Colonic mucosa (tissue), 4 donors: ENCODE measurements at regions not wholly inside any gene's neighbourhood (a gene's known extent, or its start where the extent isn't known, plus 50 kb on each side); places are given as distances from the start of the nearest gene placed in this dataset.

Source experiments
- DNase-seq: peaks from one replicate; pipeline ENCODE4 v3.0.0-alpha.2; 2020
- H3K27ac ChIP-seq: fragments of 200-600 bp; one replicate; pipeline ENCODE4 v1.8.0; 2021
- H3K27me3 ChIP-seq: fragments of 200-600 bp; one replicate; pipeline ENCODE4 v1.8.0; 2021
- H3K36me3 ChIP-seq: fragments of 200-600 bp; one replicate; pipeline ENCODE4 v1.8.0; 2021
- H3K4me1 ChIP-seq: fragments of 200-600 bp; one replicate; pipeline ENCODE4 v1.8.0; 2021; ENCODE audit warnings: mild to moderate bottlenecking
- H3K4me3 ChIP-seq: fragments of 200-600 bp; one replicate; pipeline ENCODE4 v1.8.0; 2021
- H3K9ac ChIP-seq, 2 donors: one replicate each; pipeline ENCODE4 v1.7.0; 2013; ENCODE audit warnings: control low read depth in 2 of 2, low read depth in 2 of 2, low read length in 2 of 2
- H3K9me3 ChIP-seq: fragments of 200-600 bp; one replicate; pipeline ENCODE4 v1.8.0; 2021
- intact Hi-C: fragments of 100-400 bp; cut with DNase I; formaldehyde crosslinking; loops from one replicate; pipeline ENCODE4 v1.14.1; 2022
- TF ChIP-seq, protein P1 (sequence below): fragments of 200-600 bp; IDR thresholded peaks from one replicate; pipeline ENCODE4 v1.8.0; 2022; ENCODE audit warnings: antibody characterized with exemption, mild to moderate bottlenecking
- donor health status: healthy.
- donor health status: DM: no; HTN: no; CAD: no.
- donor health status: DM: no; HTN: no; CAD: no.

DNA sequence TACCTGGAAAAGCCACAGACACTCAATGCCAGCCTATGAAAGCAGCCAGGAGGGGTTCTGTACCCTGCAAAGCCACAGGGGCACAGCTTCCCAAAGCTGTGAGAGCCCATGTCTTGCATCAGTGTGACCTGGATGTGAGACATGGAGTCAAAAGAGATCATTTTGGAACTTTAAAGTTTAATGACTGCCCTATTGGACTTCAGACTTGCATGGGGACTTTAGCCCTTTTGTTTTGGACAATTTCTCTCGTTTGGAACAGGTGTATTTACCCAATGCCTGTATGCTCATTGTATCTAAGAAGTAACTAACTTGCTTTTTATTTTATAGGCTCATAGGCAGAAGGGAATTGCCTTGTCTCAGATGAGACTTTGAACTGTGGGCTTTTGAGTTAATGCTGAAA is 244.9 kb upstream of the TYRP1 start:
- Histone ChIP-seq H3K4me3 (no peak overlapping the region), H3K27ac (no peak overlapping the region), H3K27me3 (no peaks in the 10 kb centered on the region), H3K36me3 (no peaks in the 10 kb centered on the region), H3K9ac (no peak overlapping the region), H3K9me3 (no peaks in the 10 kb centered on the region), H3K4me1 (no peaks in the 10 kb centered on the region)
- DNase-seq = no peak
- TF ChIP-seq, protein P1, sequence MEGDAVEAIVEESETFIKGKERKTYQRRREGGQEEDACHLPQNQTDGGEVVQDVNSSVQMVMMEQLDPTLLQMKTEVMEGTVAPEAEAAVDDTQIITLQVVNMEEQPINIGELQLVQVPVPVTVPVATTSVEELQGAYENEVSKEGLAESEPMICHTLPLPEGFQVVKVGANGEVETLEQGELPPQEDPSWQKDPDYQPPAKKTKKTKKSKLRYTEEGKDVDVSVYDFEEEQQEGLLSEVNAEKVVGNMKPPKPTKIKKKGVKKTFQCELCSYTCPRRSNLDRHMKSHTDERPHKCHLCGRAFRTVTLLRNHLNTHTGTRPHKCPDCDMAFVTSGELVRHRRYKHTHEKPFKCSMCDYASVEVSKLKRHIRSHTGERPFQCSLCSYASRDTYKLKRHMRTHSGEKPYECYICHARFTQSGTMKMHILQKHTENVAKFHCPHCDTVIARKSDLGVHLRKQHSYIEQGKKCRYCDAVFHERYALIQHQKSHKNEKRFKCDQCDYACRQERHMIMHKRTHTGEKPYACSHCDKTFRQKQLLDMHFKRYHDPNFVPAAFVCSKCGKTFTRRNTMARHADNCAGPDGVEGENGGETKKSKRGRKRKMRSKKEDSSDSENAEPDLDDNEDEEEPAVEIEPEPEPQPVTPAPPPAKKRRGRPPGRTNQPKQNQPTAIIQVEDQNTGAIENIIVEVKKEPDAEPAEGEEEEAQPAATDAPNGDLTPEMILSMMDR = no peak
- intact Hi-C loops = no loop called here

- H3K9ac ChIP-seq = no peak overlapping the region
- H3K36me3 ChIP-seq = no peaks in the 10 kb centered on the region
- no peaks in the 10 kb centered on the region for H3K4me1 ChIP-seq
- no peak for DNase-seq
- no peaks in the 10 kb centered on the region for H3K27me3 ChIP-seq
- intact Hi-C loops = no loop called here
- no peak overlapping the region for H3K4me3 ChIP-seq
- no peaks in the 10 kb centered on the region for H3K9me3 ChIP-seq
- no peak overlapping the region for H3K27ac ChIP-seq
- TF ChIP-seq, protein P1 = no peak
Measured at GRCh38 chr9:12457237-12457636, 235.9 kb upstream of the TYRP1 start.

- Histone ChIP-seq H3K9ac (no peak overlapping the region), H3K27ac (no peak overlapping the region)
- intact Hi-C loops = no loop called here
Measured at GRCh38 chr9:12461763-12462460, 231.3 kb upstream of the TYRP1 start.

GRCh38 chr9:12462861-12463260 is 230.3 kb upstream of the TYRP1 start:
- no peak for DNase-seq
- Histone ChIP-seq H3K9me3 (no peaks in the 10 kb centered on the region), H3K4me3 (no peak overlapping the region), H3K36me3 (no peaks in the 10 kb centered on the region), H3K27me3 (no peaks in the 10 kb centered on the region), H3K9ac (no peak overlapping the region), H3K4me1 (no peaks in the 10 kb centered on the region), H3K27ac (no peak overlapping the region)
- intact Hi-C loops = no loop called here
- TF ChIP-seq, protein P1 = no peak

More at GRCh38 chr9:12461763-12462460, 231.3 kb upstream of the TYRP1 start:
- TF ChIP-seq, protein P1 = no peak
- Histone ChIP-seq H3K4me3 (no peak overlapping the region), H3K4me1 (no peaks in the 10 kb centered on the region), H3K9me3 (no peaks in the 10 kb centered on the region), H3K36me3 (no peaks in the 10 kb centered on the region), H3K27me3 (no peaks in the 10 kb centered on the region)
- DNase-seq = no peak

- intact Hi-C loops = no loop called here
- H3K9ac ChIP-seq = no peak overlapping the region
- no peak overlapping the region for H3K4me3 ChIP-seq
- no peak overlapping the region for H3K27ac ChIP-seq
- no peaks in the 10 kb centered on the region for H3K27me3 ChIP-seq
- H3K36me3 ChIP-seq = no peaks in the 10 kb centered on the region
- TF ChIP-seq, protein P1 = no peak
- H3K9me3 ChIP-seq = no peaks in the 10 kb centered on the region
- DNase-seq = no peak
- H3K4me1 ChIP-seq = no peaks in the 10 kb centered on the region
Measured at GRCh38 chr9:12463641-12464040, 229.5 kb upstream of the TYRP1 start.
